ENCODE measurements at regions not wholly inside any gene's neighbourhood (a gene's known extent, or its start where the extent isn't known, plus 50 kb on each side); places are given as distances from the start of the nearest gene placed in this dataset.

- no peaks in the 10 kb centered on the region for H3K27me3 ChIP-seq (ENCODE audit: insufficient read depth, low read length, poor library complexity)
- DNase-seq: no peak
- no peak overlapping the region for H3K9ac ChIP-seq (ENCODE audit: low read length)
- H4K8ac ChIP-seq (ENCODE audit: low read depth, low read length): no peak overlapping the region
- H4K5ac ChIP-seq (ENCODE audit: low read length): no peak overlapping the region
- no peak overlapping the region for H3K18ac ChIP-seq (ENCODE audit: low read length)
- H2BK120ac ChIP-seq (ENCODE audit: low read depth, low read length): no peak overlapping the region
- H3K79me1 ChIP-seq (ENCODE audit: low read length): peaks cover 40% of the 10 kb centered on the region
- WGBS (ENCODE audit: extremely low coverage, insufficient coverage, low lambda C conversion rate): no CpG with 5 or more reads among the region's 14 CpGs
- no peak overlapping the region for H3K27ac ChIP-seq (ENCODE audit: low read depth, low read length)
- no peak overlapping the region for H3K56ac ChIP-seq (ENCODE audit: low read length)
- H3K36me3 ChIP-seq (ENCODE audit: control insufficient read depth, insufficient read depth, low read length): peaks cover 6% of the 10 kb centered on the region
- no peak overlapping the region for H3K23ac ChIP-seq (ENCODE audit: low read length)
- H3K4ac ChIP-seq (ENCODE audit: low read depth, low read length): no peak overlapping the region
- H3K4me3 ChIP-seq (ENCODE audit: low read length): no peak overlapping the region
- H2AK5ac ChIP-seq (ENCODE audit: low read length): no peak overlapping the region
- H2BK15ac ChIP-seq (replicated peaks; ENCODE audit: low read depth): no peak overlapping the region
- no peak overlapping the region for H3K4me2 ChIP-seq (ENCODE audit: low read length)
- H3K79me2 ChIP-seq (ENCODE audit: control insufficient read depth, insufficient read depth, low read length): peaks cover 31% of the 10 kb centered on the region
- no peaks in the 10 kb centered on the region for H3K4me1 ChIP-seq (ENCODE audit: control insufficient read depth, low read depth, low read length)
- no peak overlapping the region for H2BK5ac ChIP-seq (ENCODE audit: low read length)
Observed at GRCh38 chr19:46920362-46920761, 59.6 kb downstream of the ARHGAP35 start.

- no CpG with 5 or more reads among the region's 7 CpGs for WGBS (ENCODE audit: extremely low coverage, insufficient coverage, low lambda C conversion rate)
- DNase-seq: no peak
- Histone ChIP-seq H3K18ac (ENCODE audit: low read length) (no peak overlapping the region), H2BK5ac (ENCODE audit: low read length) (no peak overlapping the region), H2BK15ac (replicated peaks; ENCODE audit: low read depth) (no peak overlapping the region), H3K79me2 (ENCODE audit: control insufficient read depth, insufficient read depth, low read length) (peaks cover 29% of the 10 kb centered on the region), H3K56ac (ENCODE audit: low read length) (no peak overlapping the region), H3K23ac (ENCODE audit: low read length) (no peak overlapping the region), H3K27ac (ENCODE audit: low read depth, low read length) (no peak overlapping the region), H3K36me3 (ENCODE audit: control insufficient read depth, insufficient read depth, low read length) (peaks cover 7% of the 10 kb centered on the region), H4K8ac (ENCODE audit: low read depth, low read length) (no peak overlapping the region), H3K79me1 (ENCODE audit: low read length) (peaks cover 43% of the 10 kb centered on the region), H3K4me1 (ENCODE audit: control insufficient read depth, low read depth, low read length) (no peaks in the 10 kb centered on the region), H2BK120ac (ENCODE audit: low read depth, low read length) (no peak overlapping the region), H2AK5ac (ENCODE audit: low read length) (no peak overlapping the region), H3K4me2 (ENCODE audit: low read length) (no peak overlapping the region), H4K5ac (ENCODE audit: low read length) (no peak overlapping the region), H3K4me3 (ENCODE audit: low read length) (no peak overlapping the region), H3K27me3 (ENCODE audit: insufficient read depth, low read length, poor library complexity) (no peaks in the 10 kb centered on the region), H3K4ac (ENCODE audit: low read depth, low read length) (no peak overlapping the region), H3K9ac (ENCODE audit: low read length) (no peak overlapping the region)
Observed at GRCh38 chr19:46921071-46921470, 60.3 kb downstream of the ARHGAP35 start.

DNA sequence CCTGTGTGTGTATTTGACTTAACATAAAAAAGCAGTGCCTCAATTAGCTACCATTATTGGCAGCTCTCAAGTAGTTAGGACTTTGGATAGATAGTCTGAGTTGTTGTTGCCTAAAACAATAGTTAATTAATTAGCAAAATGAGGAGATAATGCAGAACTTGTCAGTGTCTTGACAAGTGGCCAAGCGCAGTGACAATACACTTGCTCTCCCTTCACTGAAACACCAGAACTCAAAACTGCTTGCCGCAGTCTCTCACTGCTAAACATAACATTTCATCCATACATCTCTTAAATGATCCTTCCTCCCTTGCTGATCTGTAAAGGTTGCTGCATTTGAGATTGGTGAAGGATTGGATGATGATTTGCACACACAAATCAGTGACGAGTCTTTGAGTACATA, 61.7 kb downstream of the ARHGAP35 start:
- no peak overlapping the region for H3K4me2 ChIP-seq (ENCODE audit: low read length)
- H3K79me2 ChIP-seq (ENCODE audit: control insufficient read depth, insufficient read depth, low read length): peaks cover 37% of the 10 kb centered on the region
- no peak overlapping the region for H2BK5ac ChIP-seq (ENCODE audit: low read length)
- H3K27me3 ChIP-seq (ENCODE audit: insufficient read depth, low read length, poor library complexity): no peaks in the 10 kb centered on the region
- peaks cover 46% of the 10 kb centered on the region for H3K79me1 ChIP-seq (ENCODE audit: low read length)
- H3K4ac ChIP-seq (ENCODE audit: low read depth, low read length): no peak overlapping the region
- H4K5ac ChIP-seq (ENCODE audit: low read length): no peak overlapping the region
- no peak for DNase-seq
- no peak overlapping the region for H3K4me3 ChIP-seq (ENCODE audit: low read length)
- no peak overlapping the region for H3K56ac ChIP-seq (ENCODE audit: low read length)
- no peak overlapping the region for H3K18ac ChIP-seq (ENCODE audit: low read length)
- no peak overlapping the region for H3K27ac ChIP-seq (ENCODE audit: low read depth, low read length)
- H3K36me3 ChIP-seq (ENCODE audit: control insufficient read depth, insufficient read depth, low read length): peaks cover 7% of the 10 kb centered on the region
- no peak overlapping the region for H3K23ac ChIP-seq (ENCODE audit: low read length)
- no peaks in the 10 kb centered on the region for H3K4me1 ChIP-seq (ENCODE audit: control insufficient read depth, low read depth, low read length)
- H2BK15ac ChIP-seq (replicated peaks; ENCODE audit: low read depth): no peak overlapping the region
- H2BK120ac ChIP-seq (ENCODE audit: low read depth, low read length): no peak overlapping the region
- WGBS (ENCODE audit: extremely low coverage, insufficient coverage, low lambda C conversion rate): no CpG with 5 or more reads among the region's 3 CpGs
- H4K8ac ChIP-seq (ENCODE audit: low read depth, low read length): no peak overlapping the region
- no peak overlapping the region for H2AK5ac ChIP-seq (ENCODE audit: low read length)
- no peak overlapping the region for H3K9ac ChIP-seq (ENCODE audit: low read length)

DNA sequence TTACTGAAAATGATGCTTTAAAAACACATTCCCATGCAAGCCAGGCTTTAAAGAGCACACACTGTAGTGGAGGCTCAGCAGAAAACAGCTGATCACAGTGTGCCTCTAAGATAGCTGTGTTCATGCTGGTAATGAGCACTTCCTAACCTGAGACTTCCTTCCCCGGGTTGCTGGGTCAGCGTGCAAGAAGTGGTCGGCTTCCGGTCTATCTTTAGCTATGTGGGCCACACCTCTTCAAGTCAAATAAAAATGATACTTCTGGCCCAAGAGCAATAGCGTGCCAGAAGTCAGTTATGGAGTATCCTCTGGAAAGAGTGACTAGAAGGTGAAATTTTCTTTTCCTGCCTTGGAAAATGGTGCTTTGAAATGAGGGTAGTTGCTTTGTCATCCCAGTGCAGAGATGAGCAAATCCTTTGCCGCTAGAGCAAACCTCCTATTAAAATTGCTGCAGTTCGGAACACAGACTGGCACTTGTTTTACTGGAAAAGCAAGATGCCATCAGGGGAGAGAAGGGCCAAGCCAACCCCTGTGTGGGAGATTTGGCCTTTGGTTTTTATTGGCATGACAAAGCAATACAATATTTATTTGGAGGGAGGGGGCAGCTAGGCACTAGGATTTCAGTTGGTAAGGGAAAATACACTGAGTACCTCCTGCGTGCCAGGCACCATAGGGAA, 64.2 kb downstream of the ARHGAP35 start:
- H3K23ac ChIP-seq (ENCODE audit: low read length): no peak overlapping the region
- no peak overlapping the region for H2AK5ac ChIP-seq (ENCODE audit: low read length)
- peaks cover 39% of the 10 kb centered on the region for H3K79me2 ChIP-seq (ENCODE audit: control insufficient read depth, insufficient read depth, low read length)
- H3K4me3 ChIP-seq (ENCODE audit: low read length): no peak overlapping the region
- H4K5ac ChIP-seq (ENCODE audit: low read length): no peak overlapping the region
- H2BK120ac ChIP-seq (ENCODE audit: low read depth, low read length): no peak overlapping the region
- no peak overlapping the region for H4K8ac ChIP-seq (ENCODE audit: low read depth, low read length)
- WGBS (ENCODE audit: extremely low coverage, insufficient coverage, low lambda C conversion rate): no CpG with 5 or more reads among the region's 8 CpGs
- no peak overlapping the region for H3K9ac ChIP-seq (ENCODE audit: low read length)
- H3K36me3 ChIP-seq (ENCODE audit: control insufficient read depth, insufficient read depth, low read length): peaks cover 5% of the 10 kb centered on the region
- no peak overlapping the region for H2BK15ac ChIP-seq (replicated peaks; ENCODE audit: low read depth)
- no peak for DNase-seq
- no peak overlapping the region for H2BK5ac ChIP-seq (ENCODE audit: low read length)
- H3K4me1 ChIP-seq (ENCODE audit: control insufficient read depth, low read depth, low read length): no peaks in the 10 kb centered on the region
- peak overlapping the region; percentile 50 for H3K56ac ChIP-seq (ENCODE audit: low read length)
- peaks cover 41% of the 10 kb centered on the region for H3K79me1 ChIP-seq (ENCODE audit: low read length)
- H3K18ac ChIP-seq (ENCODE audit: low read length): no peak overlapping the region
- no peak overlapping the region for H3K27ac ChIP-seq (ENCODE audit: low read depth, low read length)
- no peak overlapping the region for H3K4me2 ChIP-seq (ENCODE audit: low read length)
- H3K4ac ChIP-seq (ENCODE audit: low read depth, low read length): no peak overlapping the region
- H3K27me3 ChIP-seq (ENCODE audit: insufficient read depth, low read length, poor library complexity): no peaks in the 10 kb centered on the region

GRCh38 chr19:46925548-46925950, 64.8 kb downstream of the ARHGAP35 start:
- Histone ChIP-seq H3K79me1 (ENCODE audit: low read length) (peaks cover 39% of the 10 kb centered on the region), H2BK5ac (ENCODE audit: low read length) (no peak overlapping the region), H2AK5ac (ENCODE audit: low read length) (no peak overlapping the region), H2BK15ac (replicated peaks; ENCODE audit: low read depth) (no peak overlapping the region), H3K27ac (ENCODE audit: low read depth, low read length) (no peak overlapping the region), H3K27me3 (ENCODE audit: insufficient read depth, low read length, poor library complexity) (no peaks in the 10 kb centered on the region), H3K23ac (ENCODE audit: low read length) (no peak overlapping the region), H3K4me3 (ENCODE audit: low read length) (no peak overlapping the region), H3K36me3 (ENCODE audit: control insufficient read depth, insufficient read depth, low read length) (peaks cover 5% of the 10 kb centered on the region), H3K4me1 (ENCODE audit: control insufficient read depth, low read depth, low read length) (no peaks in the 10 kb centered on the region), H3K79me2 (ENCODE audit: control insufficient read depth, insufficient read depth, low read length) (peaks cover 37% of the 10 kb centered on the region), H3K18ac (ENCODE audit: low read length) (no peak overlapping the region), H4K8ac (ENCODE audit: low read depth, low read length) (no peak overlapping the region), H4K5ac (ENCODE audit: low read length) (no peak overlapping the region), H2BK120ac (ENCODE audit: low read depth, low read length) (no peak overlapping the region), H3K4ac (ENCODE audit: low read depth, low read length) (no peak overlapping the region), H3K9ac (ENCODE audit: low read length) (no peak overlapping the region), H3K4me2 (ENCODE audit: low read length) (no peak overlapping the region), H3K56ac (ENCODE audit: low read length) (peak overlapping the region; percentile 50)
- WGBS (ENCODE audit: extremely low coverage, insufficient coverage, low lambda C conversion rate): no CpG with 5 or more reads among the region's 4 CpGs
- DNase-seq: no peak

Measured in mesendoderm (in vitro differentiated cells).